CD1c-positive myeloid dendritic cell (primary cell): ENCODE measurements at regions not wholly inside any gene's neighbourhood (a gene's known extent, or its start where the extent isn't known, plus 50 kb on each side); places are given as distances from the start of the nearest gene placed in this dataset.
A peak's percentile ranks its signal among the peaks of the same experiment; 100 is the strongest.

Source experiments
- DNase-seq: peaks from one replicate; pipeline ENCODE4 v3.0.0-alpha.2; 2016; ENCODE audit errors: extremely low spot score

DNA sequence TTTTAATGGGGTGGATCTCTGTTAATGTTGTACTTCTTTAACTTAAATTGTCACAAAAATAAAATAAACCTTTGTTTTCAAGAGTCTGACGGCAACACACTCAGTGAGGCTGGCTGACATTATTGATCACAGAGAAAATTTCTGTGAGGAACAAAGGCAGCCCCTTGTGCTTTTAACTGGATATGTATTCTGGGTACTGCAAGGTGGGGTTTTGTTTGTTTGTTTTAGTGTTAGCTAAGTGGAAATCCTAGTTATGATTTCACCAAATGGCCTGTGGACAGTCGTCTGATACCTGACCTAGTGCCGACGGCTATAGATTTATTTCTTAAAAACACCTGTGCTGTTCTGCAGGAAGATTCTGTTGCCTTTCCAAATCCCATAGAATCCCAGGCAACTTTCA lies 1329.5 kb upstream of the ZEB2 start:
- DNase-seq, result no peak

DNA sequence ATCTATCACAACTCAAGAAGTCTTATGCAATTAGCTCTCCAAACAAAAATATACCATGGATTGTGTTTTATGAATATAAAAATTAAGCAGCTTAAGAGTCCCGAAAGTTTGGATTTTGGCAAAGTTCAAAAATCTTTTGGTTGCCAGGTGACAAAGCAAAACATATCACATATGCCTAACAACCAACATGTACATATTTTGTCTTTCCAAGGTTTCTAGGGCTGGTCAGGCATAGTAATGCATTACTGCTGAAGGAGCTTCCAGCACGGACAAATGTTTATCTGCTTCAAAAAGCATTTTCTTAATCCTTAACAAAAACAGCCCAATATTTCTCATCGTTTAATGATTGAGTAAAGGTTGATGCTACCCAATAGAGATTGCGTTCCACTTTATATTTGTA lies 1327.1 kb upstream of the ZEB2 start:
- no peak for DNase-seq

DNA sequence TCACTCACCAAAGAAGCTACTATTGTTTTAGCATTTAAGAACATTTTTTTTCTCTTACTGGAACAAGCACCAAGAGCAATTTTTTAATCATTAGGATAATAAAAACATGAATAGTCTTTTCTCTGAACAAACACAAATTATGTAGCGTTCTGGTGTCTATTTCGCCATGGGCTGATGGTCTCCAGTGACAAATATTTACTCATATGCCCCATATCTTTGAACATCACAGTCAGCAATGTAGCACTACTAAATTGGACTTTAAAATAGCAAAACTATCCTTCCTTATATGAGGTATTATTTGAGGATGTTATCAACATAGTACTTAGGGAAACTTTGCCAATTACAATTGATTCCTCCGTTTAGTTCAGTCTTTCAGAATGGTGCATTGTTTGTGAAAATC lies 1326.0 kb upstream of the ZEB2 start:
- DNase-seq, result no peak

DNA sequence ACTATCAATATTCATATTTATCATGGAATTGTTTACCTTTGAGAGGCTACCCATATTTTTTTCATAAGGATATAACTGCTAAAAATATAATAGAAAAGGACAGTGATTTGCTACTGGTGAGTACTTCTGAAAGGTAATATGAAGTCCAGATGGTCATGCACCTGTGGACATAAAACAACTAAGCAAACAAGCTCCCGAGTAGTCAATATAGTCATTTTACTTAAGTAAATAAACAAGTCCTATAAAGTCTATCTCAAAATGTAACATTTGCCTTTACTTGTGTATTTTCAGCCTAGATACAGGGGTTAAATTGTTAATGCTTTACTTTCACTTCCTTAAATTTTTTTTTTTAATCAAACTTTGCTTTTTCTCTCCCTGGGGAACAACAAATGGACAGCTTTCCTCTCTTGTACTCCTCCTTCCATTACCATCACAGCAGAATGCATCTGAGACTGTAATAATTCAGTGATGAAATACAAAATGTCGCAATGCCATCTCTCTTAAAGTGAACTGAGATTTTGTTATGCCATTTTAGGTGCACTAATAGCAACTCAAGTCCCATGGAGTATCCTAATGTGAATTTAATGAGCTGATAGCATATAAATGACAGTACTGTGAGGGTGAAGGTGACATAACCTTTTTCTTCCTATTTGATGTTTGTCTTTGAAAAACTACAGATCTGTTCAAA lies 1325.4 kb upstream of the ZEB2 start:
- DNase-seq, result no peak

DNA sequence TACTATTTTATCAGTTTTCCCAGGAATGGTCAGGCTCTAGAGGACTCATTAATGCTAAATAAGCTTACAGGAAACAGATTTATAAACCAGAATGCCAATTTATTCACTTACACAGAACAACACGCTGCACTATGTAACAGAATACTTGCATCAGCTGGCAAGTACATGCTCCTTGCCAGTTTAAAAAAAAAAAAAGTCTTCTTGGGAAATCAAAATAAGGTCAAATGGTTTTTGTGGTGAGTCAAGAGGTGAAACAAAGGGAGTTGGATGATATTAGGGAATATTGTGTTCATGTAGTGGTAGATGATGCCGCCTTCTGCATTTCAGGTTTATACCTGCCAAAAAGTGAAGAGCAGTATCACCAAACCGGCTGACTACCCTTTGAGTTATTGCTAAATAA lies 1322.1 kb upstream of the ZEB2 start:
- DNase-seq, result no peak

DNA sequence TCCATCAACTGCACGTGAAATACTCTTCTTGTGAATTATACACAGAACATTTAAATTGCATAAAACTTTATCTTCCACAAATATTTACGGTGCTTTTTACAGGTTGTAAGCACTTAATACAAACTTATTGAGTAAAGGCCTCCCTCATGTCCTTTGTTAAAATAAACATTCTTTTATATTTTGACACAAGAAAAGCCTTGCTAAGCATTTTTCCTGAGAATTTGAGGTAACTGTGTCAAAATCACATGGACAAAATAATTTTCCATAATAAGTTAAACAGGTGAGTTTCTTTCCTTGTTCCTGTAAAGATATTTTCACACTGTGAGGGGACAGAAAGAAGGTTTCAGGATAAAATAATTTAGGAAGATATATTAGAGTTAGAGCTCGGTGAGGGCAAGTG lies 1317.1 kb upstream of the ZEB2 start:
- no peak for DNase-seq

DNA sequence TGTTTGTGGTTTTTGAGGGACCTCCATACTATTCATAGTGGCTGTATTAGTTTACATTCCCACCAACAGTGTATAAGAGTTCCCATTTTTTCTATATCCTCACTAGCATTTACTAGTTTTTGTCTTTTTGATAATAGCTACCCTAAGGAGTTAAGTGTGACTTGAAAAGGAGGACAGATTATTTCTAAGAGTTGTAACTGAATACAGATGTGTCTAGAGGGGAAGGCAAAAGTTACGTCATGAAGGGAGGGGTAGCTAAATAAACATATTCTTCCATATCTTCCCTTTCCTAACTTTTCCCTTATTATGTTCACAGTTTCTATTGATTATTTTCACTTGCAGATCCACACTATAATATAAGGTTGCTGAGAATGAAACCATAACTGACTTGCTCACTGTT lies 1315.7 kb upstream of the ZEB2 start:
- no peak for DNase-seq

DNA sequence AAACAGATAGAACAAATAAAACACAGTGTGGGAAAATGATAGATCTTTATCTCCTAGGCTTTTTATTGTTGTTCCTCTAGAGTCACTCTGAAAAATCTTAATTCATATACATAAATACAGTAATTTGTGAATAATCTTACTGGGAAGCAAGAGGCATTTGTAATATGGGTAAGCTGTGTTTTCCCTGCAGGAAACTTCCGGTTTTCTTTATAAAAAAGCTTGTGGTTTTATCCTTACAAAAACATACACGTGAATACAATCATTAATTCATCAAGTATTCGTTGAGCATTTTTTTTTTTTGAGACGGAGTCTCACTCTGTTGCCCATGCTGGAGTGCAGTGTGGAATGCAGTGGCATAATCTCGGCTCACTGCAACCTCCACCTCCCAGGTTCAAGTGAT lies 1312.8 kb upstream of the ZEB2 start:
- no peak for DNase-seq

DNA sequence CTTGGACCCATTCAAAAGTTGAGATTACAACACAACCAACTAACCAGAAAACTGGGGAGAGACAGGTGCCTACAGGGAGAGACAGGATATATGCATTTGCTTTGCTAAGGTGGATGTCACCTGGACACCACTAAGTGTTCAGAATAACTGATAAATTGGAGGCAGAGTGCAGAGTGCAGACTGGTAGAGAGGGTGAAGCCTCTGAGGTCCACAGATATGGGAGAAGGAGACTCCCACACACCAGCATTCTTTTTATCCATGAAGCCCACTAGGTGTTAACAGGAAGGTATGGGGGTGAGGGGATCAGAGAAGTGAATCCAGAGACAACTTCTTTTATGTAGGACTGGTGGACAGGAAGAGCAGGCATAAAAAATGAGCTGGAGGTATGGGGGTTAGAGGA lies 1310.0 kb upstream of the ZEB2 start:
- no peak for DNase-seq

DNA sequence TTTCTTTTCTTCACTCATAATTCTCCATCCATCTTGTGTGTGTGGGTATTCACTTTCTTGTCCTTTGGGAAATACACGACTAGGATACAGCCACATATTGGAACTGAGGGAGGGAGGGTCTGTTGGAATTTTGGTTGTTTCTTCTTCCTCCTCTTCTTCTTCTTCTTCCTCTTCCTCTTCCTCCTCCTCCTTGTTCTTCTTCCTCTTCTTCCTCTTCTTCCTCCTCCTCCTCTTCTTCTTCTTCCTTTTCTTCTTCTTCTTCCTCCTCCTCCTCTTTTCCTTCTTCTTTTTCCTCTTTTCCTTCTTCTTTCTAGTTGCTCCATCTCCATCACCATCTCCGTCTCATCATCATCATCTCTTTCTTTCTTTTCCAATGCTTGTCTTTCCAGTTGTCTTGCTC lies 1307.3 kb upstream of the ZEB2 start:
- no peak for DNase-seq

DNA sequence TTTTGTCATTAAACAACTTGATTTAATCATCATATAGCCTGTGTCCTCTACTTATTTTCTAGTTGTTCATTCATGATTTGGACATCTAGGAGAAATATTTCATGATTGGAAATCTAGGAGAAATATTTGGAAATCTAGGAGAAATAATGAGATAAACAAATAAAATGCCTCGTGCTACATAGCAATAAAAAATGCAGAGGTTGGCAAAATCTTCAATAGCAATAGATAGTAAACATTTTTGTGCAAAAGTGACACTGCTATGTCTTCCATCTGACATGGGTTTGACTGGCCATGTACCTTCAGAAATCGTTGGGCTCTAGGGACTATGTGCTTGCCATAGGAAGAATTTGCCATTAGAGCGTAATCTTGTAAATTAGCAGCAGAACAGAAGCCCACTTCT lies 1304.5 kb upstream of the ZEB2 start:
- no peak for DNase-seq

DNA sequence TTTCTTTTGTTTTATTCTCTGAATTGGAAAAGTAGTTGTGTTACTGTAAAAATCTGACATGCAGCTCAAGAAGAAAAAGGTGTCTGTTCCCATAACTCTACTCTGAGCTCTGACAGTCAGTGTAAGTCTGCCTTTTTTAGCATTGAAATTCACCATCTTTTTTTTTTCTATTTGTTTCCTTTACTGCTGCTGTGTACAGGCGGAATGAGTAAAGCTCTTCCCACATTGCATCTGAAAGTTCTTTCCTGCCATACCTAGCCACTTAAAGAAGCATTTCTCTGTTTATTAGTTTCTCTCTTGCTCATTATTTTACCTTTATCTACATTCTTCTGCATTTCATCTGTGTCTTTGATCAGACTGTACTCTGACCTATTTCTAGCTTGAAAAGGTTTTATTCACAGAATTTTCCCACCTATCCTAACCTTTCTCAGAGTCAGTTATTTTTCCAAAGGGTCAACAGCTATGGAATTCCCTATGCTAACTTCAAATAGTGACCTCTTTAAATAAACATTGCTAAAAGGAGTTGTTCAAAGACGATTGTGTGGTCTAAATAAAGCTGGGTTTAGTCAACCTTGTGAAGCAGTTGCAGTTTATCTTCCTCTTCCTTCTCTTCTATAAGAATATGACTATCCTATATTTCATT lies 1303.1 kb upstream of the ZEB2 start:
- DNase-seq, result no peak

DNA sequence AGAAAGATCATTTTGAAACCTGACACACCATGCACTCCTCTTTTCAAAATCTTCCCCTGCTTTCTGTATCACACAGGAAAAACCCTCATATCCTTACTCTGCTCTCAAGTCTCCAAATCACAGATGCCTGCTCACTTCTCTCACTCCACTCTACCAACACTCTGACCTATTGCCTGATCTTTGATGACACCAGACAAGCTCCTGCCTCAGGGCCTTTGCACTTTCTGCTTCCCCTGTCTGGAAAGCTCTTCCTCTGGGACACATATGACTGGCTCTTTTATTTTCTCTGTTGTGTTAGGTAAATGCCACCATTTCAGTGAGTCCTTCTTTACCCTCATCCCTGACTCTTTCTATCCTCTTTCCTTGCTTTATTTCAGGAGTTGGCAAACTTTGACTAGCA lies 1300.7 kb upstream of the ZEB2 start:
- DNase-seq, result no peak

DNA sequence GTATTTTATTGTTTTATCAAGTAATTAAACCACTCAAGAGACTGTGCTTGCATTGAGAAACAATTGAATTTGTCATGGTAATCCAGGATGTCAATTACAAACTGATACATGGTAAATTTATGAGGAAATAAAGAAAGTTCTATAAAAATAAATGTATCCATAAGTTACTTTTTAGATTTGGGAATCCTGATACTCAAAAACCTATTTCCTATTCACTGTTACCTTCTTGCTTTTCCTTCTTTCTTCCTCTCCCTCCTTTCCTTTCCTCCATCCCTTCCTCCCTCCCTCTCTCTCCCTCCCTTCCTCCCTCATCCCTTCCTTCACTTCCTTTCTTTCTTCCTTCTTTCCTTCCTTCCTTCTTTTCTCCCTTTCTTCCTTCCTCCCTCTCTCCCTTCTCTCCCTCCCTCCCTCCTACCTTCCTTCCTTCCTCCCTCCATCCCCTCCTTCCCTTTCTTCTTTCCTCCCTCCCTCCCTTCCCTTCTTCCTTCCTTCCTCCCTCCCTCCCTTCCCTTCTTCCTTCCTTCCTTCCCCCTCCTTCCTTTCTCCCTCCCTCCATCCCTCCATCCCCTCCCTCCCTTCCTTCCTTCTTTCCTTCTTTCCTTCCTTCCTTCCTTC lies 1299.1 kb upstream of the ZEB2 start:
- no peak for DNase-seq

DNA sequence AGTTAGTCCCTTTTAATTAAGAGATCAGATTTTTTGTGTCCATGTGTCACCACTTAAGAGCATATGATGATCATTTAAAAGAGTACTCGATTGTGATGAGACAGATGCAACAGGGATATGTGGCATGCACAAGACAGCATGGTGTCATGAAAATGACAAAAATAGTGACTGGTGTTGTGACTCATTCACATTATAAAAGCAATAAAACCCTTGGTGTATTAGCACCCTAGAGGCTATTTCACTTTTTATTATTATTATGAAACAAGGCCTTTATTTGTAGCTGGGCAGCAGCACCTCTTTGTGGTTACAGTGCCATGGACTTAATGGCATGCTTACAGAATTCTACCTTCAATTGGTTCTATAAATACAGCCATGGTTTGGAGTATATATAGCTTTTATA lies 1296.0 kb upstream of the ZEB2 start:
- DNase-seq, result no peak

DNA sequence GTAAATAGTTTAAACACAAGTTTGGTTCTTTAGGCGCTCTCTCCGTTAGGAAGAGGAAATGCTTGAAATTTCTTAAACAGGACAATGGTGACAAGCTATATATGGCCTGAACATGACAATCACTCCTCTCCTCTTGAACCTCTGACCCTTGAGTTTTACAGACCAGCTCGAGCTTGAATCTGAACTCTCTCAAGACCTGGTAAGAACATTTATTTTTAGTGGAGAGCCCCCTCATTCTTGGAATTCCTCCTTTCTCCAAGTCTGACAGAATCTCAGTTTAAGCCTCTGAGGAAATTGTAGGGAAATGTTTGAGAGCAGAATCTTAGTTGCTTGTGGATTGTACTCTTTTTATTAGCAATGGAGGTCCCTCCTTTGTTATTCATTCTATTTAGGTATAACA lies 1293.6 kb upstream of the ZEB2 start:
- DNase-seq, result no peak

DNA sequence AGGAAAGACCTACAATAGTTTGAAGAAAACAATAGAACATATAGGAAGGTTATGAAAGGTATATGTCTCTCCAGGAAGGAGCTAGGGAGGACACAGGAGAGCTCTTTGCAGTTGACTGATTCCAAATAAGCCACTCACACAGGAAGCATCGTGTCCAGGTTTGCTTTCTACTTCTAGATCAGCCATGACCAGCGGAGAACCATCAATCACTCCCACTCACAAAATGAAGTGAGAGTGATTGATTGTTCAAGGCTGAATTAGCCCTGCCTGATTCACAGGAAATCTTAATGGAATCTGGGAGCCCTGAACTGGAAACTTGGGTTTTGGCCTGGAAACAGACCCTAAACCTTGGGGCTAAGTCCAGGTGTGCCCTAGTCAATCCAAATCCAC lies 1292.2 kb upstream of the ZEB2 start:
- DNase-seq, result no peak

DNA sequence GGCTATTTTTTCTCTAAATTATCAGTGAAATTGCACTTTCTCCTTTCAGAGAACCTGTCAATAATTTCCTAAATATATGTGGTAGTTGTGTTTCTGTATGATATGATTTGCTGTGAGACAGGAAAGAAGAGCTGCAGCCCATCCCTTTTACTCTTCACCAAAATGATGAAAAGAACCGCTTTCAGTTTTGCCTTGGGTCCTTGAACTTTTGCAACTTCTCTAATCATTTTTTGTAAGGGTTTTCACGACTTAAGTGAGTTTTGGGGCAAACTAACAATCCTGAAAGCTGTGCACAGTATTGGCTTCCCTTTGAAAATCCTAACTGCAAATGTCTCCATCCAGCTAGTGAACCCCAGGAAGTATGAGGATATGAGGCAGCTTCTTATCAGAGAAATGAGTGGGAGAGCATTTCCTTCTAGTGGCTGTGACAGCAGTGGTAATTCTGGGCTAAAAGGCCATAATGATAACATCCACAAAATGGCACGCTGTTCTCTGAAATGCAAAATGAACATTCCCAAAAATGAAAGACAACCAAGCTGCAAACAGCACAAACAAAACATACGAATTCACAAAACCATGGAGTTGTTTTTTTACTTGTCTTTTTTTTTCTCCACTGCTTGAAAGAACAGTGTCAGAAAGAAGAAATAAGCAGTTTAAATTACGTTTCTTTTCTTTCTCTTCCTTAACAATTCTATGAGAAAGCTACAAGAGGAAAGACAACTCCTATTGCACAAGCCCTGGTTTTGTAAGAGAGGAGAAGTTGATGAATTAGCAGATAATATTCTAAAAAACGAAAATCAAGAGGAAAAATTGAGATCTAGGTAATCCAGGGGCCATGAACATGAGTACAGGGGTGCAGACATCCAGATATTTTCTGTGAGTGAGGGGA lies 1291.6 kb upstream of the ZEB2 start:
- DNase-seq, result peak; percentile 25

DNA sequence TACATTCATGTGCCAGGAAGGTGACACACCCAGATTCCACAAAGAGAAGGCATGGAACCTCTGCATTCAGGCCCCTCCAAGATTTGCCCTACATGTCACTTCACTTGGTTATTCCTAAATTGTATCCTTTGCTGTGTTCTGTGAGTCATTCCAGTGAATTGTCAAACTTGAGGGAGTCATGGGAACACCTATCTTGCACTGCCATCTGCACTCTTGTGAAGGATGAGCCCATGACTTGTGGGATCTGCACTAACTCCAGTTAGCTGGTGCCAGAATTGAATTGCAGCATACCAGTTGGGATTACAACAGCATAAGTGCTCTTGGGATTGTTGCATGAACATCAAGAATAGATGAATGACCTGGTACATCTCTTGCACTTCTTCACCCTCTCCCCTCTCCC lies 1288.0 kb upstream of the ZEB2 start:
- no peak for DNase-seq

DNA sequence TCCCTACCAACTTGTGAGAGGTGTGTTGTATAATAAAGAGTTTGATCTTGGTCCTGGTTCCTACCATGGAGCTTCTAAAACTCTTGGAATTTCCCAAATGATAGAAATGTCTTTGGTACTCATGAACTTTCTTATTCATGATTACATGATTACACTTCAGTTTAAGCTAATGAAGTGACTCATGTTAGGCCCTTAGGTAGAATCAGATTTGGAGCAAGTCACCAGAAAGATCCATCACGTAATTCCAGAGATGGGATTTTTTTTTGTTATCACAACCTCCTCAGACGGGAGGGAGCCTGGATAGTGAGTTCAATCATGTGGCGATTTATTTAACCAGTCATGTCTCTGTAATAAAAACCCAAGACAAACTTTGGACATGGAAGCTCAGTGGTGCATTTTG lies 1287.6 kb upstream of the ZEB2 start:
- DNase-seq, result no peak

DNA sequence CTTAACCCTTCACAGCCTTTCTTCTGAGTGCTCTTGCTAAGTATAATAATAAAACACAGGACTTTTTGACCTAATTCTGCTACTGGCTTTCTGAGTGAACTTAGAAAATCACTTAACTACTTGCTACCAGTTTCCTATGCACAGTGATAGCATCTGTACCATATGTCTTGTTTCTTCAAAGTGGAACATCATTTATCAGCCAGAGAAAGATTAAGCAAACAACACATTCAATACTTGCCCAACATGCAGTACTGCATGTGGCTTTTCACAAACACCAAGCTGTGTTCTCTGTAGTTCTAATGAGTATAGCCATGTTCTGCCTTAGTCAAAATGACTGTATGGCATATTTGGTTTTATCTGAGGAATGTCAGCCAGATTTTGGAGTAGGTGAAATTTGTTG lies 1286.6 kb upstream of the ZEB2 start:
- DNase-seq, result no peak

DNA sequence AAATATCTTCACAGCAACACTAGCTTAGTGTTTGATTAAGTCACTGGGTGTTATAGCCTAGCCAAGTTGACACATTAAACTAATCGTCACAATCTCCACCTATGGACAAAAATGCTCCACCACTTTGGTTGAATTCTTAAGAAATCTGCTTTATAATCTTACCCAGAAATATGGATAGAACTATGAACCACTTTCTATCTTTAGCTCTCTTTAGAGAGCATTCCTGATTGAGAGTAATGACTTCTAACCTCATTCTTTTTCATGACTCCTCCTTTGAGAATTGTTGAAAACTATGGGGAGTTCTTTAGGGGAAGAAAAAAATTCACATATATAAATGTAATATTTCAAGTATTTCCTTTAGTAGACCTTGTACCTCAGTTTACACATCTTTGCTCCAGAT lies 1282.2 kb upstream of the ZEB2 start:
- no peak for DNase-seq

DNA sequence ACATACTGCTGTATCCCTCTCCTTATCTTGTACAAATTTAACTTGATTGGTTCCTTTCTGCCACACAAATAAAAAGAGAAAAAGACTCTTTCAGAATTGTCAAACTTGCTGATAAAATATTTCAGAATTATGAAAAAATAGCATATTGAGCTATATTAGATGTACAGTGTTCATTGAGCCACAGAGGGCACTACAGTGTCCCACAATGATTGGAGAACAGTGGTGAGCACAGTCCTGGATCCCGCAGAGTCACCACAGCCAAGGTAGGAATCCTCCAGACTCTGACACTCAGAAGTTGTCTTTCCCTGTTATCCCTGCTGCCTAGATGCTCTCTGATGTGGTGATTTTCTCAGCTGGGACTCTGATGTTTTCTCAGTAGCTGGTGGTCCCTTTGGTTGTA lies 1281.3 kb upstream of the ZEB2 start:
- no peak for DNase-seq
